SU-DHL-6 (cell line): ENCODE measurements at regions not wholly inside any gene's neighbourhood (a gene's known extent, or its start where the extent isn't known, plus 50 kb on each side); places are given as distances from the start of the nearest gene placed in this dataset.

Experiments used
- H2AFZ ChIP-seq: fragments of 200-600 bp; sonication (generic); 2 replicates; pipeline ENCODE4 v1.6.1; 2014; ENCODE audit warnings: low read depth, mild to moderate bottlenecking, moderate library complexity, mixed read lengths, antibody characterized with exemption, low read length; ENCODE audit not compliant: severe bottlenecking
- H3F3A ChIP-seq: fragments of 200-600 bp; shearing (Covaris generic); 2 replicates; pipeline ENCODE4 v1.6.0; 2016; ENCODE audit warnings: antibody characterized with exemption, mild to moderate bottlenecking; ENCODE audit not compliant: insufficient read depth
- H3K27ac ChIP-seq: fragments of 200-600 bp; sonication (generic); 2 replicates; pipeline ENCODE4 v1.5.1; 2016; ENCODE audit warnings: low read depth, mild to moderate bottlenecking, low read length, moderate library complexity, mixed read lengths
- H3K27me3 ChIP-seq: fragments of 200-600 bp; sonication (generic), shearing (Covaris generic); 2 replicates; pipeline ENCODE4 v1.6.0; 2014; ENCODE audit warnings: mild to moderate bottlenecking, low read length
- H3K36me3 ChIP-seq: fragments of 200-600 bp; sonication (generic); 2 replicates; pipeline ENCODE4 v1.6.1; 2014; ENCODE audit warnings: mild to moderate bottlenecking, low read length, mixed read lengths
- H3K4me2 ChIP-seq: fragments of 300-600, 200-600 bp; shearing (Covaris generic), sonication (generic); 2 replicates; pipeline ENCODE4 v1.6.0; 2014; ENCODE audit warnings: low read length, low read depth, mild to moderate bottlenecking; ENCODE audit not compliant: poor library complexity, severe bottlenecking
- H3K4me3 ChIP-seq: fragments of 200-600 bp; sonication (generic); 2 replicates; pipeline ENCODE4 v1.5.1; 2014; ENCODE audit warnings: antibody characterized with exemption, low read length, mild to moderate bottlenecking, mixed read lengths; ENCODE audit not compliant: insufficient read depth, poor library complexity, severe bottlenecking
- H3K79me2 ChIP-seq: fragments of 200-600 bp; sonication (generic); 2 replicates; pipeline ENCODE4 v1.6.1; 2014; ENCODE audit warnings: mild to moderate bottlenecking, low read length, moderate library complexity; ENCODE audit not compliant: insufficient read depth
- H3K9ac ChIP-seq: fragments of 200-600 bp; sonication (generic); 2 replicates; pipeline ENCODE4 v1.7.0; 2014; ENCODE audit warnings: mild to moderate bottlenecking, low read length
- H3K9me2 ChIP-seq: fragments of 200-600 bp; sonication (generic); replicated peaks from 2 replicates; pipeline ENCODE4 v1.6.1; 2014; ENCODE audit warnings: low read length; ENCODE audit not compliant: insufficient read depth
- H3K9me3 ChIP-seq: fragments of 200-600 bp; sonication (generic); 2 replicates; pipeline ENCODE4 v1.6.1; 2014; ENCODE audit warnings: low read length, mixed read lengths; ENCODE audit not compliant: insufficient read depth
- H4K20me1 ChIP-seq: fragments of 200-600 bp; sonication (generic); 2 replicates; pipeline ENCODE4 v1.6.1; 2014; ENCODE audit warnings: low read depth, mild to moderate bottlenecking, antibody characterized with exemption, low read length, moderate library complexity, mixed read lengths
- EZH2phosphoT487 ChIP-seq: fragments of 200-600 bp; sonication (generic), shearing (Covaris generic); conservative IDR thresholded peaks from 2 replicates; pipeline ENCODE4 v1.6.1; 2018; ENCODE audit warnings: mild to moderate bottlenecking, antibody characterized with exemption, low read length, moderate library complexity, mixed read lengths
- TF ChIP-seq, protein P1 (sequence below): fragments of 200-600 bp; sonication (generic); IDR thresholded peaks from one replicate; pipeline ENCODE4 v1.5.1; 2017; ENCODE audit warnings: antibody characterized with exemption, mild to moderate bottlenecking, low read length, moderate library complexity; ENCODE audit not compliant: insufficient read depth, poor library complexity, severe bottlenecking

DNA sequence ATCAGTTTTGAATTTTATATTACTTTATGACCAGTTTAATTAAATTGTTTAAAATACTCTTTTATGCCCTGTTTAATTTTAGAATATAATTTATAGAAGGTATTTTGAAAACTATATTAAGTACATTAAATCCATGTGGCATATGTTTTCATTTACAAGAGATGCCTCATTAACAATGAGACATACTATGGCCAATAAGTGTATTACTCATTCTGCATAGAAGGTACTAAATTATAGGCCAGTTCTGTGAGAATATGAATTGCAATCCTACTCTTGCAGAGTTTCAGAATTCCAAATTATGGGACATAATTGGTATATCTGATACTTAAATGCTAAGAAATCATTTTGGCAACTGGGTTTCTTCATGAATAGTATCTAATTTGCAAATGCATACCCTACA, 951.1 kb downstream of the FAT4 start:
- Histone ChIP-seq H3K4me3 (no peak overlapping the region), H3K79me2 (no peaks in the 10 kb centered on the region), H3K4me2 (no peak overlapping the region), H3K36me3 (no peaks in the 10 kb centered on the region), H3K9ac (no peak overlapping the region), H4K20me1 (no peaks in the 10 kb centered on the region), H3K9me2 (no peaks in the 10 kb centered on the region), H3F3A (no peaks in the 10 kb centered on the region), H3K9me3 (no peaks in the 10 kb centered on the region), H3K27ac (no peak overlapping the region), H3K27me3 (no peaks in the 10 kb centered on the region), H2AFZ (no peak overlapping the region)
- TF ChIP-seq, protein P1, sequence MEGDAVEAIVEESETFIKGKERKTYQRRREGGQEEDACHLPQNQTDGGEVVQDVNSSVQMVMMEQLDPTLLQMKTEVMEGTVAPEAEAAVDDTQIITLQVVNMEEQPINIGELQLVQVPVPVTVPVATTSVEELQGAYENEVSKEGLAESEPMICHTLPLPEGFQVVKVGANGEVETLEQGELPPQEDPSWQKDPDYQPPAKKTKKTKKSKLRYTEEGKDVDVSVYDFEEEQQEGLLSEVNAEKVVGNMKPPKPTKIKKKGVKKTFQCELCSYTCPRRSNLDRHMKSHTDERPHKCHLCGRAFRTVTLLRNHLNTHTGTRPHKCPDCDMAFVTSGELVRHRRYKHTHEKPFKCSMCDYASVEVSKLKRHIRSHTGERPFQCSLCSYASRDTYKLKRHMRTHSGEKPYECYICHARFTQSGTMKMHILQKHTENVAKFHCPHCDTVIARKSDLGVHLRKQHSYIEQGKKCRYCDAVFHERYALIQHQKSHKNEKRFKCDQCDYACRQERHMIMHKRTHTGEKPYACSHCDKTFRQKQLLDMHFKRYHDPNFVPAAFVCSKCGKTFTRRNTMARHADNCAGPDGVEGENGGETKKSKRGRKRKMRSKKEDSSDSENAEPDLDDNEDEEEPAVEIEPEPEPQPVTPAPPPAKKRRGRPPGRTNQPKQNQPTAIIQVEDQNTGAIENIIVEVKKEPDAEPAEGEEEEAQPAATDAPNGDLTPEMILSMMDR, result no peak
- TF ChIP-seq EZH2phosphoT487, result no peak

DNA sequence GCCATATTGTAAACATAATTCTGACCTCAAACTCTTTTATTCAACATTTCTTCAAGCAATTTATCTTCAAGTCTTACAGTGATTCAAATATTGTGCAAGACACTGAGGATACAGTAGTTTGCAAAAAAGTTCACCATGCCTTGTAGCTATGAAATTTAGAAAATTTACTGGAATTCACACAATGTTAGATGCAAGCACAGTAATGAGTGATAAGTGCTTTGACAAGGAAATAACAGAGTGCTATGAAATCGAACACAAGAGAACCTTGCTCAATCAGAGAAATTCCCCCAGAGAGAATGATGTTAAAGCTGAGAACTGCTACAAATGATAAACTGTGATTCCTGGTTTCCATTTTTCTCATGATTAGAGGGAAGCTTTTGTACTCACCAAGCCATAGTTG, 952.9 kb downstream of the FAT4 start:
- no peak overlapping the region for H3K4me3 ChIP-seq
- no peaks in the 10 kb centered on the region for H3F3A ChIP-seq
- no peak overlapping the region for H3K9ac ChIP-seq
- H4K20me1 ChIP-seq, result no peaks in the 10 kb centered on the region
- TF ChIP-seq, protein P1, result no peak
- TF ChIP-seq EZH2phosphoT487, result no peak
- no peak overlapping the region for H3K27ac ChIP-seq
- H3K79me2 ChIP-seq, result no peaks in the 10 kb centered on the region
- no peak overlapping the region for H3K4me2 ChIP-seq
- H3K9me2 ChIP-seq, result no peaks in the 10 kb centered on the region
- no peaks in the 10 kb centered on the region for H3K9me3 ChIP-seq
- no peak overlapping the region for H2AFZ ChIP-seq
- H3K27me3 ChIP-seq, result no peaks in the 10 kb centered on the region
- no peaks in the 10 kb centered on the region for H3K36me3 ChIP-seq

DNA sequence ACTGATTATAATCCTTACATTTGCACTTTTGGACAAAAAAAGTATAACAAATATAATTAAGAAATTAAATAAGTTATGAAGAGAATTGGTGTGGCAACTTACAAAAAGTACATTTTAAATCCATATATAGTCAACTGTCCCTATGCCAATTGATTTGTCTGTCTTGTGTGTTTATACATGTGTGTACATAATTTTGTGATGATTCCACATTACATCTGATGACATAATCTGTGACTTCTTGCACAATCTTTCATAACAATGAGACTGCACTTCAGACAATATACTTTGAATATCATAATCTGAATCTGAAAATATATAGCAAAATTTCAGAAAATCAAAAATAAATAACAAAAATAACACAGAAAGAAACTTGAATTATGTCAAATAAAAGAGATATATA, 953.4 kb downstream of the FAT4 start:
- no peaks in the 10 kb centered on the region for H3F3A ChIP-seq
- no peak for TF ChIP-seq EZH2phosphoT487
- TF ChIP-seq, protein P1, result no peak
- no peak overlapping the region for H3K4me3 ChIP-seq
- no peaks in the 10 kb centered on the region for H4K20me1 ChIP-seq
- no peak overlapping the region for H2AFZ ChIP-seq
- H3K27me3 ChIP-seq, result no peaks in the 10 kb centered on the region
- no peaks in the 10 kb centered on the region for H3K79me2 ChIP-seq
- no peaks in the 10 kb centered on the region for H3K9me2 ChIP-seq
- no peaks in the 10 kb centered on the region for H3K9me3 ChIP-seq
- no peak overlapping the region for H3K4me2 ChIP-seq
- H3K9ac ChIP-seq, result no peak overlapping the region
- H3K27ac ChIP-seq, result no peak overlapping the region
- H3K36me3 ChIP-seq, result no peaks in the 10 kb centered on the region
